KOPT-K1 (cell line): ENCODE measurements at regions not wholly inside any gene's neighbourhood (a gene's known extent, or its start where the extent isn't known, plus 50 kb on each side); places are given as distances from the start of the nearest gene placed in this dataset.
"Not testable (repeated sequence)": the region's sequence is repeated elsewhere in the genome, so short reads cannot be mapped to it uniquely, and the experiment has no call there.

Experiments
- H3K27ac ChIP-seq: fragments of 200-600 bp; sonication (generic); 2 replicates; pipeline ENCODE4 v1.5.1; 2016; ENCODE audit warnings: antibody characterized with exemption, mild to moderate bottlenecking, low read depth, low read length; ENCODE audit not compliant: poor library complexity, severe bottlenecking
- H3K36me3 ChIP-seq: fragments of 200-600 bp; sonication (generic); 2 replicates; pipeline ENCODE4 v1.5.1; 2017; ENCODE audit warnings: antibody characterized with exemption, mild to moderate bottlenecking, low read length, moderate library complexity; ENCODE audit not compliant: insufficient read depth
- H3K9me3 ChIP-seq: fragments of 200-600 bp; sonication (generic); 2 replicates; pipeline ENCODE4 v1.5.1; 2017; ENCODE audit warnings: antibody characterized with exemption, low read length, mild to moderate bottlenecking; ENCODE audit not compliant: insufficient read depth, poor library complexity, severe bottlenecking

- H3K27ac ChIP-seq, H3K9me3 ChIP-seq: not testable (repeated sequence)
Observed at GRCh38 chr2:90297701-90298100, 1606.2 kb downstream of the RPIA start.

DNA sequence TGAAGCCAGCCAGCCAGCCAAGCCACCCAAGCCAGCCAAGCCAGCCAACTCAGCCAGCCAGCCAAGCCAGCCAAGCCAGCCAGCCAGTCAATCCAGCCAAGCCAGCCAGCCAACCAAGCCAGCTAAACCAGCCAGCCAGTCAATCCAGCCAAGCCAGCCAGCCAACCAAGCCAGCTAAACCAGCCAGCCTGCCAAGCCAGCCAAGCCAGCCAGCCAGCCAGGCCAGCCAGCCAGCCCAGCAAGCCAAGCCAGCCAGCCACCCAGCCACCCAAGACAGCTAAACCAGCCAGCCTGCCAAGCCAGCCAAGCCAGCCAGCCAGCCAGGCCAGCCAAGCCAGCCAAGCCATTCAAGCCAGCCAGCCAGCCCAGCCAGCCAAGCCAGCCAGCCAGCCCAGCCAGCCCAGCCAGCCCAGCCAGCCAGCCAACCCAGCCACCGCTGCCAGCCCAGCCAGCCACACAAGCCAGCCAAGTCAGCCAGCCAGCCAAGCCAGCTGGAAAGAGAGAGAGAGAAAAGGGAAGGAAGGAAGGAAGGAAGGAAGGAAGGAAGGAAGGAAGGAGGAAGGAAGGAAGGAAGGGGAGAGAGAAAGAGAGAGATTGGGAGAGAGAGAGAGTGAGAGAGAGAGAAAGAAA lies 1606.8 kb downstream of the RPIA start:
- not testable (repeated sequence) for H3K9me3 ChIP-seq, H3K27ac ChIP-seq, H3K36me3 ChIP-seq

More at GRCh38 chr2:90297701-90298100, 1606.2 kb downstream of the RPIA start:
- not testable (repeated sequence) for H3K36me3 ChIP-seq

DNA sequence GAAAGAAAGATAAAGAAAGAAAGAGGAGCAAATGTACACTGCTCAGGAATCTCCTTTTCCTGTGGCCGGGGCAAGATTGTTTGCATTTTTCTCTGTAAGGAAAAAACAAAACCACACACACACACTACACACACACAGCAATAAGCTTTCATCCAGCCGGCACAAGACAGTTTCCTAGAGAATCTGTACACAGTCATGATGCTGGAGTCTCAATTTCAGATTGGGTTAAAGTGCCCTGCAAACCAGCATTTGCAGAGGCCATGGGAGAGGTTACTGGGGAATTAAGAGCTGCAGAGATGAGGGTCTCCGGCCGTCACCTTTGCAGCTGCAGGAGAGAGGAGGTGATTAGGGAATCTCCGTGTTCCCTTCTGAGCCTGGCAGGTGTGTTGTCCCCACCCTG lies 1607.5 kb downstream of the RPIA start:
- H3K27ac ChIP-seq, H3K9me3 ChIP-seq, H3K36me3 ChIP-seq: not testable (repeated sequence)

DNA sequence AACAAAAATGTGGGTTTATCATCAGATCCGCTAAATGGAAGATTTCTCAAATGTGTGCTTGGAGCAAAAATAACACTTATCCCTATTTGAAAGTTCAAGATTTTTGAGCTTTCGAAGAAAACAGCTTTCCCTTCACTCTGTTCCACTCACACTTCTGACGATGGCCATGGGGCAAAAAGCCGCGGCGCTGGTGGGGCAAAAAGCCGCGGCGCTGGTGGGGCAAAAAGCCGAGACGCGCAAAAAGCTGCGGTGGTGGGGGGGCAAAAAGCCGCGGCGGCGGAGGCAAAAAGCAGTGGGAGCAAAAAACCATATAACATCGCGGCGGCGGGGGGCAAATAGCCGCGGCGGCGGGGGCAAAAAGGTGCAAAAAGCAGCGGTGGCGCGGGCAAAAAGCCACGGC lies 1631.5 kb downstream of the RPIA start:
- not testable (repeated sequence) for H3K36me3 ChIP-seq, H3K9me3 ChIP-seq, H3K27ac ChIP-seq

- not testable (repeated sequence) for H3K27ac ChIP-seq, H3K9me3 ChIP-seq, H3K36me3 ChIP-seq
Observed at GRCh38 chr2:90323612-90324558, 1632.4 kb downstream of the RPIA start.

DNA sequence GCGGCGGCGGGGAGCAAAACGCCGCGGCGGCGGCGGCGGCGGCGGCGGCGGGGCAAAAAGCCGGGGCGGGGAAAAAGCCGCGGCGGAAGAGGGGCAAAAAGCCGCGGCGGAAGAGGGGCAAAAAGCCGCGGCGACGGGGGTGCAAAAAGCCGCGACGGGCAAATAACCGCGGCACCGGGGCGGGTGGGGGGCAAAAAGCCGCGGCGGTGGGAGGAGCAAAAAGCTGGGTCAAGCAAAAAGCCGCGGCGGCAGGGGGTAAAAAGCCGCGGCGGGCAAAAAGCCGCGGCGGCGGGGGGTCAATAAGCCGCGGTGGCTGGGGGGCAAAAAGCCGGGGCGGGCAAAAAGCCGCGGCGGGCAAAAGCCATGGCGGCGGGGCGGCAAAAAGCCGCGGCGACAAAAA lies 1633.2 kb downstream of the RPIA start:
- not testable (repeated sequence) for H3K9me3 ChIP-seq, H3K27ac ChIP-seq, H3K36me3 ChIP-seq

- not testable (repeated sequence) for H3K36me3 ChIP-seq, H3K9me3 ChIP-seq, H3K27ac ChIP-seq
Observed at GRCh38 chr2:90325796-90326353, 1634.4 kb downstream of the RPIA start.

DNA sequence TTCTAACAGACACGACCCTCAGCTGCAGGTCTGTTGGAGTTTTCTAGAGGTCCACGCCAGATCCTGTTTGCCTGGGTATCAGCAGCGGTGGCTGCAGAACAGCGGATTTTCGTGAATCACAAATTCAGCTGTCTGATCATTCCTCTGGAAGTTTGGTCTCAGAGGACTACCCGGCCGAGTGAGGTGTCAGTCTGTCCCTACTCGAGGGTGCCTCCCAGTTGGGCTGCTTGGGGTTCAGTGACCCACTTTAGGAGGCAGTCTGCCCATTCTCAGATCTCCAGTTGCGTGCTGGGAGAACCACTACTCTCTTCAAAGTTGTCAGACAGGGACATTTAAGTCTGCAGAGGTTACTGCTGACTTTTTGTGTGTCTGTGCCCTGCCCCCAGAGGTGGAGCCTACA lies 1664.1 kb downstream of the RPIA start:
- H3K9me3 ChIP-seq, H3K36me3 ChIP-seq, H3K27ac ChIP-seq: not testable (repeated sequence)

- H3K36me3 ChIP-seq, H3K9me3 ChIP-seq, H3K27ac ChIP-seq: not testable (repeated sequence)
Observed at GRCh38 chr2:90359344-90359743, 1667.9 kb downstream of the RPIA start.

DNA sequence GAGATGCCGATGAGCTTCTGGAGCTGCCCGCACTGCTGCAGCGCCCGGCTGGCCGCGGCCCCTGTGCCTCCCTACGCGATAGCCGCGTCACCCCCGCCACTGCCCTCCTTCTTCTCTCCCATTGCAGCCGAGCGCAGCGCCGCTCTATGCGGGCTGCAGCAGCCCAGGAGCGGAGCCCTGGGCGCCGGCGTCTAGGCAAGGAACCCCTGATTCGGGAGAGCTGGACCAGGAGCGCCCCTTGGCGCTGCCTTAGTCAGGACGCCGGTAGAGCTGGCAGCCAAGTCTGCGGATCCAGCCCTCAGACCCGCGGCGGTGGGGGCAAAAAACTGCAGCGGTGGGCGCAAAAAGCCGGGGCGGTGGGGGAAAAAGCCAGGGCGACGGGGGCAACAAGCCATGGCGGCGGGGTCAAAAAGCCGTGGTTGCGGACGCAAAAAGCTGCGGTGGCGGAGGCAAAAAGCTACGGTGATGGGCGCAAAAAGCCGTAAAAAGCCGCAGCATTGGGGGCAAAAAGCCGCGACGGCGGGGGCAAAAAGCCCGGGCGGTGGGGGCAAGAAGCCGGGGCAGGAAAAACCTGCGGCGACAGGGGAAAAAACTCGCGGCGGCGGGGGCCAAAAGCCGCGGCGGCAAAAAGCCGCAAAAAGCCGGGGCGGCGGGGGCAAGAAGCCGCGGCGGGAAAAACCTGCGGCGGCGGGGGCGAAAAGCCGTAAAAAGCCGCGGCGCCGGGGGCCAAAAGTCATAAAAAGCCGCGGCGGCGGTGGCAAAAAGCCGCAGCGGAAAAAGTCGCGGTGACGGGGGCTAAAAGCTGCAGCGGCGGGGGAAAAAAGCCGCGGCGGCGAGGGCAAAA lies 1668.6 kb downstream of the RPIA start:
- H3K36me3 ChIP-seq, H3K9me3 ChIP-seq, H3K27ac ChIP-seq: not testable (repeated sequence)

GRCh38 chr2:90360731-90361035 lies 1669.2 kb downstream of the RPIA start:
- H3K9me3 ChIP-seq, H3K36me3 ChIP-seq, H3K27ac ChIP-seq: not testable (repeated sequence)
